ENCODE measurements at regions not wholly inside any gene's neighbourhood (a gene's known extent, or its start where the extent isn't known, plus 50 kb on each side); places are given as distances from the start of the nearest gene placed in this dataset.
"Not testable (repeated sequence)": the region's sequence is repeated elsewhere in the genome, so short reads cannot be mapped to it uniquely, and the experiment has no call there.

GRCh38 chr18:60060026-60060425, 160.2 kb downstream of the PMAIP1 start:
- no peak for DNase-seq

DNA sequence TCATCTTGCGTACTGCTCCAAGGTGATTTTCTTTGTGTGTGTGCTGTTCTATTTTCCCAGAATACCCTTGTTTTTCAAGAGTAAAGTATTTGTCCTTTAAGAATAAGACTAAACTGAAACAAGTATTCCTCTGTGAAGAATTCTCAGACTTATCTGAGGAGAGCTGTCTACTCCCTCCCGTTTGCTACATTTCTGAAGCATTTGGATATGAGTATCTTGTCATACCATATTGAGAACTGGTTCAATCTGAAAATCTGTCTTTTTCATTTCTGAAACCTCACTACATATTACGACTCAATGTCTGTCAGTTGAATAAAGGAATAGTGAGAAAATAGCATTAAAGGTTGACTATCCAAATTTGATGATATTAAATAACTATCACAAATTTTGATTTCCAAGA, 159.4 kb downstream of the PMAIP1 start:
- no peak for DNase-seq

- no peak for DNase-seq
Observed at GRCh38 chr18:60053747-60054304, 154.0 kb downstream of the PMAIP1 start.

DNA sequence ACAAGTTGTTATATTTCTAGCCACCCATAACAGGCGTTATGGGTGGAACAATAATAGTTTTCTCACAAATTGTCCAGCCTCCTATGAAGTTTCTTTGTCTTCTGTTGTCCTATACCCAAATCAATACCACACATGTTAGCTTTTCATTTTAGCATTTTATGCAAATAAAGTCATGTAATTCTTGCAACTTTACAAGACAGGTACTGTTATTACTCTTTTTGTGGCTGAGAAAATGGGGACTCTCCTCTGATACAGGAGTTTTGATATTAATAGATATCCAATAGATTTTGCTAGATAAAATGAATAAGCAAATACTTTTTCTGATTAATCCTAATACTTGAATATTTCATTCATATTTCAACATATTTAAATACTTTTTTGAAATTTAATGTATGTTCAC, 151.0 kb downstream of the PMAIP1 start:
- no peak for DNase-seq

DNA sequence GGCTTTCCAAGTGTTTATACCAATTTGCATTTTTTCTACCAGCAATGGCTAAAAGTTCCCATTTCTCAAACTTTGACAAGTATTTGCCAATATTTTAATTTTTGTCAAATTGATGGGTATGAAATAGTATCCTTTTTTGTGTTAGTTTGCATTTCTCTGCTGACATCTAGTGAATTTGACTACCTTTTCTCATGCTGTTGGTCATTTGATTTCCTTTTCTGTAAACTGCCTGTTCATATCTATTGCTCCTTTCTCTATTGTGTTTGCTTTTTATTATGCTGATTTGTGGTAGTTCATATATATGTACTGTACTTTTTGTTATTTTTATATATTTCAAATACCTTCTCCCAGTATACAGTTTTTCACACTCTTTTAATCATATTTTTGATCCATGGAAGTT, 149.4 kb downstream of the PMAIP1 start:
- DNase-seq, result no peak

- no peak for DNase-seq
Observed at GRCh38 chr18:60047556-60047955, 147.8 kb downstream of the PMAIP1 start.

GRCh38 chr18:60044290-60045006, 144.7 kb downstream of the PMAIP1 start:
- no peak for DNase-seq

GRCh38 chr18:60040971-60041370, 141.2 kb downstream of the PMAIP1 start:
- no peak for DNase-seq

GRCh38 chr18:60038731-60039130, 138.9 kb downstream of the PMAIP1 start:
- no peak for DNase-seq

DNA sequence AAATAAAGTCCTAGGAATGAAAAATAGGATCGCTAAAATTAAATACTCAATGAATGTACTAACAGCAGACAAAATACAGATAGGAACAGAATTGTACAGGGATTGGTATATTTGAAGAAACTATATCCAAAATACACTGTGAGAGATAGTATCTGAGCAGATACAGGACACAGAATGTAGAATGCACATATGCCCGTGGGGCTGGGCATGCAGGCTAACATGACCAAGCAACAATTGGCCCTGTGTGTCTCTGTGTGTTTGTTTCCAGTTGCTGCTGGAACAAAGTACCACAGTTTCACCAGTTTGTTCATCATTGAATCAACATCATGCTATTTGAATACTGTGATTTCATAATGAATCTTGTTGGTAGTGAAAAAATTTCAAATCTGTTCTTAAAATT, 127.6 kb downstream of the PMAIP1 start:
- DNase-seq, result no peak

GRCh38 chr18:60024857-60025256, 125.1 kb downstream of the PMAIP1 start:
- DNase-seq, result no peak

- no peak for DNase-seq
Observed at GRCh38 chr18:60024345-60024744, 124.5 kb downstream of the PMAIP1 start.

- no peak for DNase-seq
Observed at GRCh38 chr18:60022671-60023276, 123.0 kb downstream of the PMAIP1 start.

DNA sequence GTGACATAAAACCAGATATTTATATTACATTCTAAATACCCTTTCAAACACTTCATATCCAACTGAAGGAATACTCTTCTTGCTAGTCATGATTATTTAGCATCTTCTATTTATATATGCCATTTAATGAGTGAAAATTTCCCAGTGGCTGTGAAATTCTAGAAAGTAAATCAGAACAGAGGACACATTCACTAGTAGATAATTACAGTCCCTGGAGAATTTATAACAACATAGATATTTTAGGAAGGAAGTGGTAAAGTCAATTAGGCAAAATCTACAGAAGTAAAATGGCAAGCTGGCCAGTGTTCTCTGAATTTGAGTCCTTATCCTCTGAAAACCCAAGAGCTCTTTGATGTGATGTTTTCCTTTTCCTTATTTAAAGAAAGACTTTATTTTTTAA, 121.8 kb downstream of the PMAIP1 start:
- no peak for DNase-seq

GRCh38 chr18:60020107-60020925, 120.5 kb downstream of the PMAIP1 start:
- DNase-seq, result no peak

- DNase-seq, result no peak
Observed at GRCh38 chr18:60019463-60019840, 119.7 kb downstream of the PMAIP1 start.

- DNase-seq, result no peak
Observed at GRCh38 chr18:60018618-60019462, 119.0 kb downstream of the PMAIP1 start.

DNA sequence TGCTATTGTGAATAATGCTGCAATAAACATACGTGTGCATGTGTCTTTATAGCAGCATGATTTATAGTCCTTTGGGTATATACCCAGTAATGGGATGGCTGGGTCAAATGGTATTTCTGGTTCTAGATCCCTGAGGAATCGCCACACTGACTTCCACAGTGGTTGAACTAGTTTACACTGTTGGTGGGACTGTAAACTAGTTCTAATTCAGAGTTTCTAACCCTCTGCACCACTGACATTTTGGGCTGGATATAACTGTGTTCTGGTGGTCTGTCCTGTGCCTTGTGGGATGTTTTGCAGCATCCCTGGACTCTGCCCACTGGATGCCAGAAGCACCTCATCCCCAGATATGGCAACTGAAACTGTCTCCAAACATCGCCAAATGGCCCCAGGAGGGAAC, 118.3 kb downstream of the PMAIP1 start:
- not testable (repeated sequence) for DNase-seq

DNA sequence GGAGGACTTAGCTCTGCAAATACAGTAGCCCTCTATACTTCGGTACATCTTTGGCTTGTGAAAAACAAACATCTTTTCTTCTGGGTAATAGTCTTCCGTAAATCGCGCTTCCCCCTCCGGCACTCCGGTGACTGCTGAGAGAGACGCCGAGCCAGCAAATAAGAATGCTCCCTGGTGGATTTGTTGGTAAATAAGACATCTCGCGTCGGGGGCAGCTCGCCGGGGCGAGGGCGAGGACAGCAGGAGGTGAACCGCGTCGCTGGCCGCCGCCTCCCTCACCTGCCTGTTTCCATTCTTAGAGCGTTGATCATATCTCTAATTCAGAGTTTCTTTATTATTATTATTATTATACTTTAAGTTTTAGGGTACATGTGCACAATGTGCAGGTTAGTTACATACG, 117.6 kb downstream of the PMAIP1 start:
- no peak for DNase-seq

GRCh38 chr18:60015826-60016225, 116.0 kb downstream of the PMAIP1 start:
- DNase-seq, result not testable (repeated sequence)

- not testable (repeated sequence) for DNase-seq
Observed at GRCh38 chr18:60013148-60013547, 113.4 kb downstream of the PMAIP1 start.

- no peak for DNase-seq
Observed at GRCh38 chr18:60010984-60011383, 111.2 kb downstream of the PMAIP1 start.

DNA sequence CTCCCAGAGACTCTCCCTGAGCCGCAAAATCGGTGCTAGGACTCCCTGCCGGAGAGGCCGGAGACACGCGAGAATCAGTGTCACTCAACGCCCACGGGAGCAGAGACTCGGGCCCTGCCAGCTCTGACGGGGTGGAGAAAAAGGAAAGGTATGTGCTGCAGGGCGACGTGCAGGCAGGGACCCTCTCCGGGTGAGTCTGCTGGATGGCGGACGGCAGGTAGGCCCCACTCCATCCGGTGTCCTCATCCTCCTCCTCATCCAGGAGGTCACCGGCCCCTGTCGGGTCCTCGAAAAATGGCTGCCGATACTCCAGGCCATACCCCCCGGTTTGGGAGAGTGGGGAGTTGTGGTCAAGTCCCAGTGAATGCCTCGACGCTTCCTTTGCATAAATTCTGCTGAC, 110.7 kb downstream of the PMAIP1 start:
- DNase-seq, result no peak
